MG63 (cell line): ENCODE measurements at regions not wholly inside any gene's neighbourhood (a gene's known extent, or its start where the extent isn't known, plus 50 kb on each side); places are given as distances from the start of the nearest gene placed in this dataset.
"Not testable (repeated sequence)": the region's sequence is repeated elsewhere in the genome, so short reads cannot be mapped to it uniquely, and the experiment has no call there.

Experiments
- DNase-seq: peaks from one replicate; pipeline ENCODE4 v3.0.0-alpha.2; 2020
- H3K27me3 ChIP-seq: fragments of 250-450 bp; sonication (Bioruptor Pico); 2 replicates; pipeline ENCODE4 v1.5.1; 2020; ENCODE audit warnings: mild to moderate bottlenecking, moderate library complexity
- H3K36me3 ChIP-seq: fragments of 250-450 bp; sonication (Bioruptor Pico); 2 replicates; pipeline ENCODE4 v1.5.1; 2020; ENCODE audit warnings: mild to moderate bottlenecking, moderate library complexity
- H3K4me3 ChIP-seq: fragments of 250-450 bp; sonication (Bioruptor Pico); 2 replicates; pipeline ENCODE4 v1.5.1; 2020; ENCODE audit warnings: mild to moderate bottlenecking, moderate library complexity
- H3K9me3 ChIP-seq: fragments of 250-450 bp; sonication (Bioruptor Pico); 2 replicates; pipeline ENCODE4 v1.5.1; 2020; ENCODE audit warnings: mild to moderate bottlenecking, moderate library complexity

- DNase-seq = no peak
- no peaks in the 10 kb centered on the region for H3K36me3 ChIP-seq
- no peaks in the 10 kb centered on the region for H3K27me3 ChIP-seq
- H3K9me3 ChIP-seq = no peaks in the 10 kb centered on the region
- H3K4me3 ChIP-seq = no peak overlapping the region
These were observed 650.7 kb upstream of the KLHL1 start for GRCh38 chr13:70758932-70759331.

DNA sequence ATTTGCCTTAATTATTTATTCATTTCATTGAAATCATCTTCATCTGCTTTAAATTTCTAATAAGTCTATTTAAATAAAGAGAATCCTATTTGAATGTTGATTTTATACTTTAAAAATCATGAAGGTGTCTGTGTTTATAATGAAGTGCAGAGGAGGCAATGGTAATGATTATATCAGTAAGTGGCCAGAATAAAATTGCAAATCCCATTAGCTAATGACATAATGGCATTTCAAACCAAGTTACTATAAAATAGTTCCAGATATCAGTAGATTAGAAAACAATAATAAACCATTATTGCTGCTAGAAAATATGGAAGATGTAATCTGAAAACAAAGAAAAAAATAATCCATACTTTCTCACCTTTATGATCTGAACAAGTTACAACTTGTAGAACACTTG, 647.8 kb upstream of the KLHL1 start:
- Histone ChIP-seq H3K36me3 (no peaks in the 10 kb centered on the region), H3K27me3 (no peaks in the 10 kb centered on the region), H3K9me3 (no peaks in the 10 kb centered on the region), H3K4me3 (no peak overlapping the region)
- no peak for DNase-seq

- H3K4me3 ChIP-seq = no peak overlapping the region
- H3K9me3 ChIP-seq = no peaks in the 10 kb centered on the region
- H3K27me3 ChIP-seq = no peaks in the 10 kb centered on the region
- no peak for DNase-seq
- H3K36me3 ChIP-seq = no peaks in the 10 kb centered on the region
These were observed 647.2 kb upstream of the KLHL1 start for GRCh38 chr13:70755456-70755855.

DNA sequence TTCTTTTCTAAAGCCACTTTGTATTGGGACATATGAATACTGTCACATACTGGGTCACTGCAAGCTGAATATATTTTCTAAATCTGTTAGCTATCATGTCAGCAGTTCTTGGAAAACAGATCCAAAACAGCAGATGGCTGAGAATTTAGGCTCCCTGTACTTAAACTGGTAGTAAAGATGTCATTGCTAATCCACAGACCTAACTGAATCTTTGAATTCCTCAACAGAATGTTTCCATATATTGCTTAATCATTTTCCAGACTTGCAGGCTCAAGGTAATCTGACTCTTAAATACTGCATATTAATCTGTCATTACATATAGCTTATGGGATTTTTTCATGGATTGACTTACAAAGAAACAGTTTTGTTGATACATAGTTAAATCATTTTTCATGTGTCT, 639.0 kb upstream of the KLHL1 start:
- no peak for DNase-seq
- H3K9me3 ChIP-seq = no peaks in the 10 kb centered on the region

DNA sequence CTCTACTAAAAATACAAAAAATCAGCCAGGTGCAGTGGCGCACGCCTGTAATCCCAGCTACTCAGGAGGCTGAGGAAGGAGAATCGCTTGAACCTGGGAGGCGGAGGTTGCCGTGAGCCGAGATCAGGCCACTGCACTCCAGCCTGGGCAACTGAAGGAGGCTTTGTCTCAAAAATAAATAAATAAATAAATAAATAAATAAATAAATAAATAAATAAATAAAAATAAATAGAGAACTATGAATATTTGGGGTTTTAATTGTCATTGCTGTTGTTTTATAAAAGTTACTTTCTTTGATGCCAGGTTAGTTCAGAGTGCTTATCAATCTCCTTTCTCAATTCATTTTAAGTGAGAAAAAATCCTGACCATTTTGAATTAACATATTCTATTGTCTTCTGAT, 638.2 kb upstream of the KLHL1 start:
- H3K4me3 ChIP-seq, H3K36me3 ChIP-seq: not testable (repeated sequence)

More for the DNA sequence above, 639.0 kb upstream of the KLHL1 start:
- Histone ChIP-seq H3K36me3 (no peaks in the 10 kb centered on the region), H3K27me3 (no peaks in the 10 kb centered on the region), H3K4me3 (no peak overlapping the region)

DNA sequence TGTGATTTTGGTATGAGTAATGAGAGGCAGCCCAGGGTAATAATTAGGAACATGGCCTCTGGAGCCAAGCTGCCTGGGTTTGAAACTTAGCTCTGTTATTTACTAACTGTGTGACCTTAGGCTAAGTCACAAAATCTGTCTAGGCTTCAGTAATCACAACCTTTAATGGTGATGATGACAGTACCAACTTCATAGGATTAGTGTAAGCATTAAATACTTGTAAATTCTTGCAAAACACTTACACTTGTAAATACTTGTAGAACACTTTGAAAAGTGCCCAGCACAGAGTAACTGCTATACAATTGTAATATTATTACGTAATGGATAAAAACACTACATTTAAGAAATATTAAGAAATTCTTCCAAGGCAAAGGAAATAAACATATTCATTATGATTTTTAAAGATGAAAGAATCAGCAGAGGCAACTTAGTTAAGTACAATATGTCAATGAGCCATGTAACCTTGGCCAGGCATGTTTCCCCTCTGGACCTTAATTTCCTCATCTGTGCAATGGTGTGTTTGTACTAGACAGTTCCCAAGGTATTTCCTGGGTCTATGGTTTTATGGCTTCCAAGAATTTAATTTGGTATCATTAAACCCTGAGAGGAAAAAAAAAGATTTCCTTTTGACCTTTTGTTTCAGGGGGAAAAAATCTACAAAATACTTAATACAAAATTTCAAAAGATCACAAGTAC, 628.5 kb upstream of the KLHL1 start:
- DNase-seq = no peak
- H3K9me3 ChIP-seq = no peaks in the 10 kb centered on the region
- no peaks in the 10 kb centered on the region for H3K36me3 ChIP-seq
- no peaks in the 10 kb centered on the region for H3K27me3 ChIP-seq
- H3K4me3 ChIP-seq = no peak overlapping the region

More for the DNA sequence above, 638.2 kb upstream of the KLHL1 start:
- H3K9me3 ChIP-seq, DNase-seq, H3K27me3 ChIP-seq: not testable (repeated sequence)

DNA sequence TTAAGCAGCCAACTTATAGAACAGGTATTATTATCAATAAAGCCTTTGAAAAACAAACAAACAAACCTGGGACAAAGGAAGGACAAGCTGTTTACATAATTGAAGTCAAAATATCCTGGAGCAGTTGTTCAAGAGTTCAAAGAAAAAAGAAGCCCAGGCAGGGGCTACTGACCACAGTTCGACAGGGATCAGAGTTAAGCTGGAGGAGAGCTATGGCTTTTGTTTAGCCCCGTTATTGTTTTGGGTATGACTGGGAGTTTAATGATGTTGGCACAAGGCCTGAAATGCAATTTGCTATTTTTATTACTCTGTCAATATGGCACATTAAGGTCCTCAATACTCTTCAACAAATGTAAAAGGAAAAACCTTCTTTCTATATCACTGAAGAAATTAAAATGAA, 624.4 kb upstream of the KLHL1 start:
- Histone ChIP-seq H3K27me3 (no peaks in the 10 kb centered on the region), H3K9me3 (no peaks in the 10 kb centered on the region), H3K4me3 (no peak overlapping the region), H3K36me3 (no peaks in the 10 kb centered on the region)
- no peak for DNase-seq

DNA sequence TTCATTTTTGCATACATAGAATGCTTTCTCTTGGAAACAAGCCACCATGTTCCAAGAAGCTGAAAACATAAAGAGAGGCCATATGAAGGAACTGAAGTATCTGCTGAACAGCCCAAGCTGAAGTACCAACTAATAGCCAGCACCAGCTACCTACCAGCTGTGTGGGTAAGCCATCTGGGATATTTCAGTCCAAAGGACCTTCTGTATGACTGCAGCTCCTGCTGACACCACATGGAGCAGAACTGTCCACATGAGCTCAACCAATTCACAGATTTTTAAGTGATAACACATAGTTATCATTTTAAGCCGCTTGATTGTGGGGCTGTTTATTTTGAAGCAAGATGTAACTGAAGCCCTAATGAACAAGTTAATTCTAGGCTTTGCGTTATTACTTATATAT, 621.1 kb upstream of the KLHL1 start:
- H3K27me3 ChIP-seq = no peaks in the 10 kb centered on the region
- H3K4me3 ChIP-seq = no peak overlapping the region
- H3K36me3 ChIP-seq = no peaks in the 10 kb centered on the region
- H3K9me3 ChIP-seq = no peaks in the 10 kb centered on the region
- no peak for DNase-seq

GRCh38 chr13:70723732-70724131, 615.5 kb upstream of the KLHL1 start:
- no peaks in the 10 kb centered on the region for H3K27me3 ChIP-seq
- no peak overlapping the region for H3K4me3 ChIP-seq
- no peak for DNase-seq
- no peaks in the 10 kb centered on the region for H3K36me3 ChIP-seq
- no peaks in the 10 kb centered on the region for H3K9me3 ChIP-seq

DNA sequence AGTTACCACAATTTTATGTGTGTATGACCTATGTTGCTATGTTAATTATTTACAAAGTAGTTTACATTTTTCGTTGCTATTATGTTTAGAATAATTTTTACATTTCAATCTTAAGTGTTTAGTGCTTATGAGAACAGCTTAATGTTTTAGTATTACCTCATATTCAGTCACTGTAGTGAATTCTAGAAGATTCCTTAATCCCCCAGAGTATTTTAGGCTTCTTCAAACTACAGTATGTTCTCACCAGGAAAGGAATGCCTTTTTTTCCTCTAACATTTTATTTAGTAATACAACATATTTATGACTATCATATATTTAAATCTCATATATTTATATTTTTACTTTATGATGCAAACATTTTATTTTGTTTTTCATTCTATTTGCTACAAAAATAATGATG, 612.1 kb upstream of the KLHL1 start:
- Histone ChIP-seq H3K4me3 (no peak overlapping the region), H3K27me3 (no peaks in the 10 kb centered on the region), H3K9me3 (no peaks in the 10 kb centered on the region), H3K36me3 (no peaks in the 10 kb centered on the region)
- no peak for DNase-seq

DNA sequence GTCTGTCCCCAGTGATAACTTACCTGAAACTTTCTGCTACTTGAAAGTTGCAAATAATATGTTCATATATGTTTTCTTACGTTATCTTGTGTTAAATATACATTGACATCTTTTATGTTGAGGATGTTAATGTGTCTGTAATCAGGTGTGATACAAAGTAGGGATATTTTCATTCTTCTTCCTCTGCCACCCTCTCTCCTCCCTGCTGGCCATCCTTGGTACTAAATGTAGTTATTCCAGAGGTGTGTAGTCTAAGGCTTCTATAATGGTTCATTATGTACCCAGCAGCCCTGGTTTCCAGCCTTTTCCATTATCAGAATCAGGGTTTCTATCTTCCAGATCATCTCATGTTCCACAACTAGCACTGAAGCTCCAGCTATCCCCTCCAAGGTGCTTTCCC, 606.7 kb upstream of the KLHL1 start:
- Histone ChIP-seq H3K9me3 (no peaks in the 10 kb centered on the region), H3K4me3 (no peak overlapping the region), H3K36me3 (no peaks in the 10 kb centered on the region), H3K27me3 (no peaks in the 10 kb centered on the region)
- DNase-seq = no peak

GRCh38 chr13:70708775-70709174, 600.5 kb upstream of the KLHL1 start:
- H3K27me3 ChIP-seq = no peaks in the 10 kb centered on the region
- H3K9me3 ChIP-seq = no peaks in the 10 kb centered on the region
- no peak overlapping the region for H3K4me3 ChIP-seq
- DNase-seq = no peak
- H3K36me3 ChIP-seq = no peaks in the 10 kb centered on the region

DNA sequence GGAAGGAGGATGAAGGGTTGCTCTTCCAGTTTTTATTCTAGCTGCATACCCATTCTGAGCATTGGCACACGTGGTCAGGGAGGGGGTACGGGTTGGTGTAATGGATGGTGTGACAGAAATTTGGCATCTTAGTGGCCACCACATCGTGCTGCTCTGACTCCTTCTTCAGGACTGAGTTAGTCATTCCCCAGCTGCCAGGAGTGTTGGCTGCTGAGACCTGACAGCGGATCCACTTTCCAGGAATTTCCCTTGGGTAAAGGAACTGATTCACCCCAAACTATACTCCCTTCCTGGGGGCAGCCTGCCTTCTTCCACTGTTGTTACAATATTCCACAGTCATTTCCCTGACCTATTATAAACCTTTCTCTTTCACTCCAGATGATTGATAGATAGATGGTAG, 595.5 kb upstream of the KLHL1 start:
- DNase-seq = peak; percentile 31
- Histone ChIP-seq H3K4me3 (no peak overlapping the region), H3K36me3 (no peaks in the 10 kb centered on the region), H3K9me3 (no peaks in the 10 kb centered on the region), H3K27me3 (no peaks in the 10 kb centered on the region)

DNA sequence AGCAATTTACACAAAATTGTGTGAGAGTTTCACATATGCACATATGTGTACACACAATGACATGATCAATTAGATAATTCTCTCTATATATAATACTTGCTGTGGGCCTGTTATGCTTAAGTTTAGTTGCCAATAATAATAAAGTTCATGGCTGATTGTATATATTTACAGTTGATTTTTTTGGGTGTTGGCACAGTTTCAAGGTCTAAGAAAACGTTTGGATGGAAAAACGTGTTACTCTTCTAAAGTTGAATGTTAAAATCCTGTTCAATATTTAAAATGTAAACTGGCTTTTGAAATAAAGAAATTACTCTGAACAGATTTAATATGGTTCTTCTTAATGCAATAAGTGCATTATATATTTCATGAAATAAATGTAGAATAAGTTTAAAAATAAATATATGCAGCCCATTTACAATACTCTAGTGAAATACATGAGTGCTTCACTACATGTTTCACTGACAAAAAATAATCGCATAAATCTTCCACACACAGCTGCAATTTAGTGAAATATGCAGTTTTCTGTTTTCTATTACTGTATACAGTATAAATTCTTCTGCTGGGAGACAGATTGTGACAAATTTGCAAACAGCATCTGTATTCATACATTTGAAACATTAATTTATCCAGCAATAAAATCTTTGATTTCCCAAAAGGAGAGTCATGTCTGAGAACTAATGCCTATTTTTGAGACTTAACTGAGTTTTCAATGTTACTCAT, 586.9 kb upstream of the KLHL1 start:
- no peak for DNase-seq

GRCh38 chr13:70668983-70669382, 560.7 kb upstream of the KLHL1 start:
- Histone ChIP-seq H3K4me3 (no peak overlapping the region), H3K9me3 (no peaks in the 10 kb centered on the region), H3K27me3 (no peaks in the 10 kb centered on the region), H3K36me3 (no peaks in the 10 kb centered on the region)
- no peak for DNase-seq

More for the DNA sequence above, 586.9 kb upstream of the KLHL1 start:
- H3K36me3 ChIP-seq = no peaks in the 10 kb centered on the region
- H3K27me3 ChIP-seq = no peaks in the 10 kb centered on the region
- H3K9me3 ChIP-seq = no peaks in the 10 kb centered on the region
- no peak overlapping the region for H3K4me3 ChIP-seq

DNA sequence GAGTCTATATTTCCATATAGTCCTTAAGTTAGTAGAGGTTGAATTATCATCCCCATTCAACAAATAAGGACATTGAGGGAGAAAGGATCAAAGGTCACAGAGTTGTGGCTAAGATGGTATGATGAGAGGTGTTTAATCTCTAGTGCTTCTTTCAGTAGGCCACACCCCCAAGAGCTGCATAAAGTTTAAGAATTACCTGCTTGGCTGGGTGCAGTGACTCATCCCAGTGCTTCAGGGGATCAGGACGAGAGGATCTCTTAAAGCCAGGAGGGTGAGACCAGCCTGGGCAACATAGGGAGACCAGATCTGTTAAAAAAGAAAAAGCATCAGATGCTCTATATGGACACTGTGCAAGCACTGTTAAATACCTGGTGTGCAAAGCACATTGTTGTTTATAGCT, 560.0 kb upstream of the KLHL1 start:
- DNase-seq = no peak
- no peak overlapping the region for H3K4me3 ChIP-seq
- H3K27me3 ChIP-seq = no peaks in the 10 kb centered on the region
- H3K36me3 ChIP-seq = no peaks in the 10 kb centered on the region
- H3K9me3 ChIP-seq = no peaks in the 10 kb centered on the region

DNA sequence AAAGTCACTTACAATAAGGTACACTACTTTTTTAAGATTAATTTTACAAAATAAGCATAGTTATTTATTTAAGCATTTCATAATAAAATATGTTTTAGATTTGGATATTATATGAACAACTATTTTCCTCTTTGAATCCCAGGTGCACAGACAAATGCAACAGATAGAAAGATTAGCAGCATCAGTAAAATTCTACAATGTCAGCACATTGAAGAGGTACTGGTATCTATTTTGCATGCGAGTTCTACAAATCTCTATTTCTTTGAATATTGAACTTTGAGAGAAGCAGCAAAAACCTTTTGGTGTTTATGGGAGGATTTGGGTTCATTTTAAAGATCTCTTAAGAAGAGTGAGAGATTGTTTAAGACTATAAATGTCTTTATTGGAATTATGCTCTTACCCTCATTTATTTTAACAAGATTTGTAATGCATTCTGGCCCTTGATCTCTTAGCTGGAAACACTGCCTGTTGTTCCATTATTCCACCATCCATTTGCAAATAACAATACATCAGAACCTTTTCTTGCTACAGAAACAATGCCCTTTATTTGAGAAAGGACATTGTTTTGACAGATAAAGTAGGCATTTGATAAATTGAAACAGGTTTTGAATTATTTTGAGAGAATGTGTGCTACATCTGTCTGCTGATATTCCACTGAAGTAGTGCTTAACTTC, 558.8 kb upstream of the KLHL1 start:
- H3K36me3 ChIP-seq = no peaks in the 10 kb centered on the region
- no peaks in the 10 kb centered on the region for H3K9me3 ChIP-seq
- no peak for DNase-seq
- H3K4me3 ChIP-seq = no peak overlapping the region
- no peaks in the 10 kb centered on the region for H3K27me3 ChIP-seq
